Panc1 (cell line): ENCODE measurements at regions not wholly inside any gene's neighbourhood (a gene's known extent, or its start where the extent isn't known, plus 50 kb on each side); places are given as distances from the start of the nearest gene placed in this dataset.

Experiments used
- ATAC-seq: fragments of 200-7000 bp; cut with Tn5 transposase; 2 replicates; pipeline ENCODE4 v1.9.1; 2020; ENCODE audit warnings: mild to moderate bottlenecking, moderate library complexity
- BruUV-seq: library from RNA; stranded (reverse); fragments of 400-500 nt; replicated peaks from 2 replicates; lab custom pipeline; 2021; lab: Mats Ljungman, UMichigan
- CTCF ChIA-PET: fragments of 300-600 bp; sonication (Branson Sonifier 250); formaldehyde crosslinking; loops from one replicate; lab custom pipeline; 2022; ENCODE audit warnings: antibody characterized with exemption; lab: Charles Lee
- POLR2A ChIA-PET: fragments of 300-600 bp; sonication (Branson Sonifier 250); formaldehyde crosslinking; loops from one replicate; lab custom pipeline; 2022; ENCODE audit warnings: antibody characterized with exemption; lab: Charles Lee
- DNase-seq: peaks from one replicate; pipeline ENCODE4 v3.0.0-alpha.2; 2010; ENCODE audit warnings: low read depth, low spot score
- H3K27ac ChIP-seq: 2 replicates; pipeline ENCODE4 v1.5.1; 2011; ENCODE audit warnings: mild to moderate bottlenecking, low read length, inconsistent platforms
- H3K27me3 ChIP-seq: fragments of 200-500 bp; sonication (Bioruptor generic); 2 replicates; pipeline ENCODE4 v1.6.0; 2014; ENCODE audit warnings: low read length, inconsistent platforms; ENCODE audit not compliant: control insufficient read depth, insufficient read depth
- H3K36me3 ChIP-seq: fragments of 200-500 bp; sonication (Bioruptor generic); 2 replicates; pipeline ENCODE4 v1.5.1; 2014; ENCODE audit warnings: inconsistent platforms, mild to moderate bottlenecking, low read length, moderate library complexity; ENCODE audit not compliant: control insufficient read depth, insufficient read depth
- H3K4me1 ChIP-seq: 2 replicates; pipeline ENCODE4 v1.5.1; 2011; ENCODE audit warnings: inconsistent platforms, mild to moderate bottlenecking, low read length, moderate library complexity; ENCODE audit not compliant: control insufficient read depth, insufficient read depth
- H3K4me3 ChIP-seq, 2 experiments: 2 replicates each; pipeline ENCODE4 v1.5.1; 2011 to 2012; ENCODE audit warnings: low read depth in 2 of 2, low read length in 2 of 2, mild to moderate bottlenecking in 2 of 2, inconsistent platforms in 1 of 2, moderate library complexity in 1 of 2
- H3K9me3 ChIP-seq: fragments of 200-500 bp; sonication (Bioruptor generic); 2 replicates; pipeline ENCODE4 v1.5.1; 2014; ENCODE audit warnings: low read depth, mild to moderate bottlenecking, inconsistent platforms, low read length, moderate library complexity; ENCODE audit not compliant: control insufficient read depth, insufficient read depth
- POLR2AphosphoS5 ChIP-seq: IDR thresholded peaks from 2 replicates; pipeline ENCODE4 v1.6.1; 2012; ENCODE audit warnings: mild to moderate bottlenecking, low read depth, low read length, moderate library complexity
- REST ChIP-seq, 2 experiments: IDR thresholded peaks; 2 replicates each; pipeline ENCODE4 v1.6.1; 2011 to 2012; ENCODE audit warnings: low read depth in 2 of 2, control low read depth in 1 of 2, low read length in 1 of 2, mild to moderate bottlenecking in 1 of 2, moderate library complexity in 1 of 2; ENCODE audit not compliant: insufficient read depth in 1 of 2
- SIN3A ChIP-seq: IDR thresholded peaks from 2 replicates; pipeline ENCODE4 v1.6.1; 2012; ENCODE audit warnings: low read depth, mild to moderate bottlenecking, low read length, moderate library complexity, borderline replicate concordance; ENCODE audit not compliant: insufficient read depth
- TCF7L2 ChIP-seq: IDR thresholded peaks from 2 replicates; pipeline ENCODE4 v1.6.1; 2011; ENCODE audit warnings: mild to moderate bottlenecking, low read depth, low read length, inconsistent platforms
- in situ Hi-C: cut with HindIII; loops from 2 replicates; pipeline ENCODE4 v1.10.0; 2016; ENCODE audit warnings: low sequenced_read_pairs, low pct_unique_long_range_greater_than_20kb
- intact Hi-C: fragments of 100-400 bp; cut with micrococcal nuclease; formaldehyde crosslinking; loops from one replicate; pipeline ENCODE4 v1.10.0; 2022; ENCODE audit not compliant: unreplicated experiment
- TF ChIP-seq, protein P1 (sequence below): fragments of 450-650 bp; IDR thresholded peaks from 2 replicates; pipeline ENCODE4 v1.5.1; 2017; ENCODE audit warnings: mild to moderate bottlenecking

GRCh38 chr10:78830976-78831375 is 237.8 kb upstream of the ZMIZ1 start:
- no peak overlapping the region for H3K27ac ChIP-seq
- no peak for TF ChIP-seq TCF7L2
- no peak for TF ChIP-seq POLR2AphosphoS5
- TF ChIP-seq SIN3A: no peak
- TF ChIP-seq, protein P1, sequence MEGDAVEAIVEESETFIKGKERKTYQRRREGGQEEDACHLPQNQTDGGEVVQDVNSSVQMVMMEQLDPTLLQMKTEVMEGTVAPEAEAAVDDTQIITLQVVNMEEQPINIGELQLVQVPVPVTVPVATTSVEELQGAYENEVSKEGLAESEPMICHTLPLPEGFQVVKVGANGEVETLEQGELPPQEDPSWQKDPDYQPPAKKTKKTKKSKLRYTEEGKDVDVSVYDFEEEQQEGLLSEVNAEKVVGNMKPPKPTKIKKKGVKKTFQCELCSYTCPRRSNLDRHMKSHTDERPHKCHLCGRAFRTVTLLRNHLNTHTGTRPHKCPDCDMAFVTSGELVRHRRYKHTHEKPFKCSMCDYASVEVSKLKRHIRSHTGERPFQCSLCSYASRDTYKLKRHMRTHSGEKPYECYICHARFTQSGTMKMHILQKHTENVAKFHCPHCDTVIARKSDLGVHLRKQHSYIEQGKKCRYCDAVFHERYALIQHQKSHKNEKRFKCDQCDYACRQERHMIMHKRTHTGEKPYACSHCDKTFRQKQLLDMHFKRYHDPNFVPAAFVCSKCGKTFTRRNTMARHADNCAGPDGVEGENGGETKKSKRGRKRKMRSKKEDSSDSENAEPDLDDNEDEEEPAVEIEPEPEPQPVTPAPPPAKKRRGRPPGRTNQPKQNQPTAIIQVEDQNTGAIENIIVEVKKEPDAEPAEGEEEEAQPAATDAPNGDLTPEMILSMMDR: no peak
- no peak for TF ChIP-seq REST (IDR thresholded peaks at IDR 0.05; ENCODE audit: insufficient read depth in 1 of 2, low read depth in 2 of 2, low read length in 1 of 2)
- H3K4me1 ChIP-seq: no peaks in the 10 kb centered on the region
- in situ Hi-C loops: no loop called here
- no peaks in the 10 kb centered on the region for H3K9me3 ChIP-seq
- no peak overlapping the region for H3K4me3 ChIP-seq
- intact Hi-C loops: no loop called here
- no peak for DNase-seq
- no TSS peak for BruUV-seq
- CTCF ChIA-PET: no interaction called here
- POLR2A ChIA-PET: no interaction called here
- peaks cover 4% of the 10 kb centered on the region; the same call in 1 of the 2 replicates for H3K27me3 ChIP-seq
- H3K36me3 ChIP-seq: no peaks in the 10 kb centered on the region
- no peak for ATAC-seq

DNA sequence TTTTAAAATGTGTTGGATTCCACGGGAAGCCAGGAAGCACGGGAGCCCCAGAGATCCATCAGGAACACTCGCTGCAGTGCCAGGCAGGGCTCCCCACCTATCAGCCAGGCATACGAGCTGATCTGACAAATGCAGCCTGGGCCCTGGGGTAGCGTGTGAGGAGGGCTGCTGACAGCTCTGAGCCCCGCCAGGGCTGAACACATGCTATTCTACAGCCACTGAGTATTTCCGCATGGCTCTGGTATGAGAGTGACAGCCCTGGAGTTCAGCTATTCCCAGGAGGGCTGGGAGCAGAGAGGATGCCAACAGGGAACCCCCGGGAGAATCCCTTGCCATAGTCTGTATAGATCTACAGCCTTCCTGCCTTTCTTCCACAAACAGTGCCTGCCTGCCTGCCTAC is 237.3 kb upstream of the ZMIZ1 start:
- BruUV-seq: no TSS peak
- H3K27ac ChIP-seq: no peak overlapping the region
- no peak for DNase-seq
- H3K4me1 ChIP-seq: no peaks in the 10 kb centered on the region
- intact Hi-C loops (no loop called here), in situ Hi-C loops (no loop called here)
- no peak for ATAC-seq
- TF ChIP-seq SIN3A (no peak), TCF7L2 (no peak), POLR2AphosphoS5 (no peak), REST (IDR thresholded peaks at IDR 0.05; ENCODE audit: insufficient read depth in 1 of 2, low read depth in 2 of 2, low read length in 1 of 2) (no peak)
- TF ChIP-seq, protein P1: no peak
- H3K27me3 ChIP-seq: peaks cover 7% of the 10 kb centered on the region; the same call in 1 of the 2 replicates
- H3K4me3 ChIP-seq: no peak overlapping the region
- ChIA-PET POLR2A (no interaction called here), CTCF (no interaction called here)
- H3K9me3 ChIP-seq: no peaks in the 10 kb centered on the region
- H3K36me3 ChIP-seq: no peaks in the 10 kb centered on the region
